HL-60 (cell line): ENCODE measurements at regions not wholly inside any gene's neighbourhood (a gene's known extent, or its start where the extent isn't known, plus 50 kb on each side); places are given as distances from the start of the nearest gene placed in this dataset.

Experiments
- CTCF ChIP-seq: IDR thresholded peaks from one replicate; pipeline ENCODE4 v1.5.1; 2011; ENCODE audit warnings: low read length, control low read depth, inconsistent platforms; ENCODE audit not compliant: insufficient read depth
- SPI1 ChIP-seq: IDR thresholded peaks from 2 replicates; pipeline ENCODE4 v1.6.1; 2012; ENCODE audit warnings: low read depth, mild to moderate bottlenecking, borderline replicate concordance

DNA sequence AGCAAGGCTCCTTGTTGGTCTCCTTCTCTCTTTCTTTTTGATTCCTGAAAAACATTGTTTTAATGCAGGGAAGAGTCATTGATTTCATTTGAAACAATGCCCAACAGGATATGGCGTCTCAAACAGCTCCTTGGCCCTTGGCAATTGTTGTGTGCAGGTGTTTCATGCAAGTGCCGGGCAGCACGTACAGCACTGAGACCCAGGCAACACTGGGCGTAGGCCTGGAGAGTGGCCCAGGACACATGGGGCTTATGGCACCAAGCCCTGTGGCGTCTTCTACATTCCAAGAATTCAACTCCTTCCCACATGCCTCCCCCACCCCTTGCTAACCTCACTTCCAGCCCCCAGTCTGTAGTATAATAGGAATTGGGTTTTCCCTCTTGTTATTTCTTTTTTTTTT lies 230.4 kb downstream of the SPTSSA start:
- TF ChIP-seq CTCF (no peak), SPI1 (no peak)
